Kidney epithelial cell (primary cell): ENCODE measurements at regions not wholly inside any gene's neighbourhood (a gene's known extent, or its start where the extent isn't known, plus 50 kb on each side); places are given as distances from the start of the nearest gene placed in this dataset.

ENCODE experiments used
- DNase-seq: peaks from one replicate; pipeline ENCODE4 v3.0.0-alpha.2; 2010; ENCODE audit warnings: low read depth
- H3K27me3 ChIP-seq: 2 replicates; pipeline ENCODE4 v1.6.0; 2011; ENCODE audit warnings: low read length; ENCODE audit not compliant: control insufficient read depth, insufficient read depth
- H3K36me3 ChIP-seq: 2 replicates; pipeline ENCODE4 v1.5.1; 2011; ENCODE audit warnings: low read length; ENCODE audit not compliant: control insufficient read depth, insufficient read depth
- H3K4me3 ChIP-seq: 2 replicates; pipeline ENCODE4 v1.5.1; 2011; ENCODE audit warnings: low read depth, mild to moderate bottlenecking, control low read depth, low read length
- TF ChIP-seq, protein P1 (sequence below): IDR thresholded peaks from 2 replicates; pipeline ENCODE4 v1.5.1; 2011; ENCODE audit warnings: mild to moderate bottlenecking, moderate library complexity, low read length, control low read depth, inconsistent platforms; ENCODE audit not compliant: insufficient read depth, poor library complexity, severe bottlenecking

DNA sequence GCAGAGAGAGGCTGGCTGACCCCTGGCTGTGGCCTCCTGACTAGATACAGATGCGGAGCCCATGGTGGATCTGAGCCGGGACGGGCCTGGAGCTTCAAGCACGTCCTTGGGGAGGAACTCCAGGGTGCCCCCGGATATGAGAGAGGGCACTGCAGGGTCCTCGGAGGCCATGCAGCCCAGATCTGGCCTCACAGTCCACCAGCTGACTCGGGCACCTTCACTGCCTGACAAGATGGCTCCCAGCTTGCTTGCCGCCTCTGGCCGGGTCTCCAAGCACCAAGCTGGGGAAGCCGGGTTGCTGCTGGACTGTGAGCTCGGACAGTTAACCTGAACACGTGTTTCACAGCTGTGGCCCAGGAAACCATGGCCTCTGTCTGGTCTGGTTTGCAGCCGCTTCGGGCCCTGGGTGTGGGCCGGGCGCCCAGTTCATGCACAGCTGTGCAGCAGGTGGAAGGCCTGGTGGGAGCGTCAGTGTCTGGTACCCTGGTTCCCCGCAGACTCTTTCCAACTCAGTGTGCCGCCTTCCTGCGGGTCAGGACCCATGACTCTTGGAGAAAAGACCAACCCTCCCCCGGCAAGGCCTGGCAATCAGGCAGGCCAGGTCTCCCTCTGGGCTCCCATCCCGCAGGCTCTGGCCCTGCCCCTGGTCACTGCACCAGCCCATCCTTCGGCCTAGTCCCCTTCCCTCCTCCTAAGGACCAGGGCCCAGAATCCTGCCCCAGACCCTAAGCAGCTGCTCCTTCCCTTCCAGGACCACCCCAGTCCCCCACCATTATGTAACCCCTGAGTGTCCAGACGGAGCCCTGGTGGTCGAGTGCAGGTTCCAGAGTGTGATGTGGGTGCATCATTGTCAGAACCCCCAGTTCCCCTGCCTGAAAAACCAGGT is 74.6 kb upstream of the OTOS start:
- Histone ChIP-seq H3K4me3 (no peak overlapping the region), H3K36me3 (no peaks in the 10 kb centered on the region), H3K27me3 (peaks cover 4% of the 10 kb centered on the region)
- TF ChIP-seq, protein P1, sequence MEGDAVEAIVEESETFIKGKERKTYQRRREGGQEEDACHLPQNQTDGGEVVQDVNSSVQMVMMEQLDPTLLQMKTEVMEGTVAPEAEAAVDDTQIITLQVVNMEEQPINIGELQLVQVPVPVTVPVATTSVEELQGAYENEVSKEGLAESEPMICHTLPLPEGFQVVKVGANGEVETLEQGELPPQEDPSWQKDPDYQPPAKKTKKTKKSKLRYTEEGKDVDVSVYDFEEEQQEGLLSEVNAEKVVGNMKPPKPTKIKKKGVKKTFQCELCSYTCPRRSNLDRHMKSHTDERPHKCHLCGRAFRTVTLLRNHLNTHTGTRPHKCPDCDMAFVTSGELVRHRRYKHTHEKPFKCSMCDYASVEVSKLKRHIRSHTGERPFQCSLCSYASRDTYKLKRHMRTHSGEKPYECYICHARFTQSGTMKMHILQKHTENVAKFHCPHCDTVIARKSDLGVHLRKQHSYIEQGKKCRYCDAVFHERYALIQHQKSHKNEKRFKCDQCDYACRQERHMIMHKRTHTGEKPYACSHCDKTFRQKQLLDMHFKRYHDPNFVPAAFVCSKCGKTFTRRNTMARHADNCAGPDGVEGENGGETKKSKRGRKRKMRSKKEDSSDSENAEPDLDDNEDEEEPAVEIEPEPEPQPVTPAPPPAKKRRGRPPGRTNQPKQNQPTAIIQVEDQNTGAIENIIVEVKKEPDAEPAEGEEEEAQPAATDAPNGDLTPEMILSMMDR = no peak
- no peak for DNase-seq

DNA sequence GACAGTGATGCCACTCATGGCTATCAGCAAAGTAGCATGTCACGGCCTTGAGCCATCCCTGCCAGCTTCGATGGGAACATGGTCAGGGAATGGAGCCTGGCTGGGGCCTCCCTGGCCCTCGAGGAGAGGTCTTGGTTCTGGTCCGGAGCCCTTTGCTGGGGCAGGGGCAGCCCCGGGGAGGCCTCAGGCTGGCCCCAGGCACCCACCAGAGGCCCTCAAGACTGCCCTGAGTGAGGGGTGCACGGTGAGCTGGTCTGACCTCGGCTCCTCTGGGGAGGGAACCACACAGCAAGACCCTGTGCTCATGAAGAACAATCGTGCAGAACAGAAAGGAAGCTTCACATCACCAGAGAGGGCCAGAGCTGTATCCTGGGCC is 75.2 kb upstream of the OTOS start:
- no peak for DNase-seq
- no peak overlapping the region for H3K4me3 ChIP-seq
- TF ChIP-seq, protein P1 = no peak
- H3K27me3 ChIP-seq = peaks cover 4% of the 10 kb centered on the region
- no peaks in the 10 kb centered on the region for H3K36me3 ChIP-seq

DNA sequence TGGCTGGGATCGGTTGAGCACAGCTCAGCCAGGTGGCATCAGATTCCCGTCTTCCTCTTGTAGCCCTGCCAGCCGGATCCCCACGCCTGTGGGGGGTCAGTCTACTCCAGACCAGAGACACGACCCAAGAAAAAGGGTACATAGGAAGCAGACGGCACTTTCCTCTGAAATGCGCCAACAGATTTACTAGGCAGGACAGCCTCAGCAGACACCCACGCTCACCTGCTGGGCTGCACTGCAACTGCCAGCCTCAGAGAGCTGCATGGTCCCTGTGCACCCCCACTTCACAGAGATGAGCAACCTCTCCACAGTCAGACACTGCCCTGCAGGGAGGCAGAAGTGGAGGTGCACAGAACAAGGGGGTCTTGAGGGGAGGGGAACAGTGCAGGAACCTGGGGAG is 75.7 kb upstream of the OTOS start:
- H3K27me3 ChIP-seq = peaks cover 4% of the 10 kb centered on the region
- H3K4me3 ChIP-seq = no peak overlapping the region
- TF ChIP-seq, protein P1 = no peak
- no peaks in the 10 kb centered on the region for H3K36me3 ChIP-seq
- DNase-seq = no peak

DNA sequence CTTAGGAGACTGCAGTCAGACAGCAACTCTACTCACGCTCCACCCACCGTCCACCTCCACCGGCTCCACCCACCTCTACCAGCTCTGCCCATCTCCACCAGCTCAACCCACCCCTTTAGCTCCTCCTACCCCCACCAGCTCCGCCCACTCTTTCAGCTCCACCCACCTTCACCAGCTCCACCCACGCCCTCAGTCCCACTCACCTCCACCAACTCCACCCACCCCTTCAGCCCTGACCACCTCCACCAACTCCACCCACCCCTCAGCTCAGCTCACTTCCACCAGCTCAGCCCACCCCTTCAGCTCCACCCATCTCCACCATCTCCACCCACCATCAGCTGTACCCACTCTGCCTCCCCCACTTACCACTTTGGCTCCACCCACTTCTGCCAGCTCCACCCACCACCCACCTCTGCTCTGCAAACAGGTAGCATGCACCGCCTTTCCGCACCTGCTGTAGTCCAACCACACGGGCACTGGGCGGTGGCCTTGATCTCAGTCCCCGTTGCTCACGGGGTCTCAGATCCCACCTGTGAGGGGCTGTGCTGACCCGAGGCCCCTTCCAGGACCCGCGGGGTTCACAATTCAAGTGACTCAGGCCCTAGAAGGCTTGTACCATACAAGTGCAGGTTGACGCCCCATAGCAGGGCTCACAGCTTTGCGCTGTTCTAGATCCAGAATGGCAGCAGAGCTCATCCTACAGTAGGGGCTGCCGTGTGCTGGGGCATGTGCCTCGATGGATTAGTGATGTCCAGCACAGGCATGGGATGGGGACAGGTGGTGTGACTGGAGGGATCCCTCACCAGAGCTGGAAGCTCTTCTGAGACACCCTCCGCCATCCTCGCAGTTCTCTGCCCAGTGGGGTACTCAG is 77.2 kb upstream of the OTOS start:
- DNase-seq = no peak
- Histone ChIP-seq H3K36me3 (no peaks in the 10 kb centered on the region), H3K4me3 (no peak overlapping the region), H3K27me3 (peaks cover 4% of the 10 kb centered on the region)
- TF ChIP-seq, protein P1 = no peak

DNA sequence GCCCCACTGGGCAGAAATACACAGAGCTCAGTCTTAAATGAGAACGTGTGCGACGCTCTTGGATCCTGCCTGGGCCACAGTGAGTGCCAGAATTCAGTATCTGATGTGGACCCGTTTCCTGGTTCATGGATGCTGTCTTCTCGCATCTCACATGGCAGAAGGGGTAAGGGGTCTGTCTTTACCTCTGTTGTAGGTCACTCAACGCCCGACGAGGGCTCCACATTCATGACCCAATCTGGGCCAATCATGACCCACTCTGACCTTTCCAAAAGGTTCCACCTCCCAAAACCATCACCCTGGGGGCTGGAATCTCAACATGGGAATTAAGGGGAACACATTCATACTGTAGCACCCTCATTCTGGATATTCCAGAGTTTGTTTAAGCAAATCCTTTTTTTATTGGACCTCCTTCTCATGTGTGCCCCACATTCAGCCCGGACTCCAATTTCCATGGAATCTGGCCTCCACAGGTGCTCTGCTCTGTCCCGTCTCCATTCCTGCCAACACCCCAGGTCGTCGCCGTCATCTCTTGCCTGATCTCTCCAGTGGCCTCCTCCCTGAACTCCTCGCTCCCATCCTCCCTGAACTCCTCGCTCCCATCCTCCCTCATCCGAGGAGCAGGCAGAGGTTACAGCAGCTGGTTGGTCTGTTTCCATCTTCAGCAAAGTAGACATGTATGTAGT is 78.9 kb upstream of the OTOS start:
- TF ChIP-seq, protein P1 = no peak
- no peak for DNase-seq
- H3K36me3 ChIP-seq = no peaks in the 10 kb centered on the region
- H3K27me3 ChIP-seq = peaks cover 3% of the 10 kb centered on the region
- H3K4me3 ChIP-seq = no peak overlapping the region
